GM12875 (cell line): ENCODE measurements at regions not wholly inside any gene's neighbourhood (a gene's known extent, or its start where the extent isn't known, plus 50 kb on each side); places are given as distances from the start of the nearest gene placed in this dataset.

ENCODE experiments used
- H3K4me3 ChIP-seq: one replicate; pipeline ENCODE4 v1.5.1; 2011; ENCODE audit warnings: low read depth, low read length, control low read depth
- TF ChIP-seq, protein P1 (sequence below): IDR thresholded peaks from 2 replicates; pipeline ENCODE4 v1.5.1; 2011; ENCODE audit warnings: low read depth, mild to moderate bottlenecking, control low read depth, inconsistent platforms, low read length, moderate library complexity, borderline replicate concordance; ENCODE audit not compliant: insufficient read depth

DNA sequence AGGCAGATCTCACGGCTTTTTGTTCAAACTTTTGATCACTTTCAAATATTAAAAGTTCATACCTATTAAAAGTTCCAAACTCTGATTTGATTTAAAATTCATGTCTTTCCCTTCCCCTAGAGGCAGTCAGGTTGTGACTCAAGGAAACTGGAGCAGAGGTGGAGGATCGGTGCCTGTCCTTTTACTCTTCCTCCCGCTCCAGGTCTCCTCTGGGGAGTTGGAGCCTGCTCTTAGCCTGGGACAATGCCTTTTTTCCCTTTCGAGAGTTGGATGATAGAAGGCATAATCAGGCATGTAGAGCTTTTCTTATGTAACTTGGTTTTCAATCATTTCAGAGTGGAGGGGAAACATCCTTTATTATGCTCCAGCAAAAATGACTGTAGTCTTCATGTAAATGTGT, 1706.1 kb upstream of the CELF4 start:
- TF ChIP-seq, protein P1, sequence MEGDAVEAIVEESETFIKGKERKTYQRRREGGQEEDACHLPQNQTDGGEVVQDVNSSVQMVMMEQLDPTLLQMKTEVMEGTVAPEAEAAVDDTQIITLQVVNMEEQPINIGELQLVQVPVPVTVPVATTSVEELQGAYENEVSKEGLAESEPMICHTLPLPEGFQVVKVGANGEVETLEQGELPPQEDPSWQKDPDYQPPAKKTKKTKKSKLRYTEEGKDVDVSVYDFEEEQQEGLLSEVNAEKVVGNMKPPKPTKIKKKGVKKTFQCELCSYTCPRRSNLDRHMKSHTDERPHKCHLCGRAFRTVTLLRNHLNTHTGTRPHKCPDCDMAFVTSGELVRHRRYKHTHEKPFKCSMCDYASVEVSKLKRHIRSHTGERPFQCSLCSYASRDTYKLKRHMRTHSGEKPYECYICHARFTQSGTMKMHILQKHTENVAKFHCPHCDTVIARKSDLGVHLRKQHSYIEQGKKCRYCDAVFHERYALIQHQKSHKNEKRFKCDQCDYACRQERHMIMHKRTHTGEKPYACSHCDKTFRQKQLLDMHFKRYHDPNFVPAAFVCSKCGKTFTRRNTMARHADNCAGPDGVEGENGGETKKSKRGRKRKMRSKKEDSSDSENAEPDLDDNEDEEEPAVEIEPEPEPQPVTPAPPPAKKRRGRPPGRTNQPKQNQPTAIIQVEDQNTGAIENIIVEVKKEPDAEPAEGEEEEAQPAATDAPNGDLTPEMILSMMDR = no peak
- no peak overlapping the region for H3K4me3 ChIP-seq

- H3K4me3 ChIP-seq = no peak overlapping the region
- TF ChIP-seq, protein P1 = no peak
Observed at GRCh38 chr18:39260565-39260964, 1695.0 kb upstream of the CELF4 start.

DNA sequence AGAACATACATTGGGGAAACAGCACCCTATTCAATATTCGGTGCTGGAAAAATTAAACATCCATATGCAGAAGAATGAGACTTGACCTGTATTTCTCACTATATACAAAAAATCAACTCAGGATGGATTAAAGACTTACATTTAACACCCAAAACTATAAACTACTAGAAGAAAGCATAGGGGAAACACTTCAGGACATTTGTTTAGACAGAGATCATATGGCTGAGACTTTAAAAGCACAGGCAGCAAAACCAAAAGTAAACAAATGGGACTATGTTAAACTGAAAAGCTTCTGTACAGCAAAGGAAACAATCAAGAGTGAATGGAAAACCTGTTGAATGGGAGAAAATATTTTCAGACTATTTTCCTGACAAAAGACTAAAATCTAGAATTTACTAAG, 1694.1 kb upstream of the CELF4 start:
- TF ChIP-seq, protein P1 = no peak
- H3K4me3 ChIP-seq = no peak overlapping the region

- no peak overlapping the region for H3K4me3 ChIP-seq
- TF ChIP-seq, protein P1 = no peak
Observed at GRCh38 chr18:39244242-39244641, 1678.6 kb upstream of the CELF4 start.

GRCh38 chr18:39241534-39241933, 1675.9 kb upstream of the CELF4 start:
- TF ChIP-seq, protein P1 = no peak
- no peak overlapping the region for H3K4me3 ChIP-seq

GRCh38 chr18:39238981-39239660, 1673.5 kb upstream of the CELF4 start:
- TF ChIP-seq, protein P1 = no peak
- no peak overlapping the region for H3K4me3 ChIP-seq

- TF ChIP-seq, protein P1 = no peak
- no peak overlapping the region for H3K4me3 ChIP-seq
Observed at GRCh38 chr18:39235118-39235719, 1669.6 kb upstream of the CELF4 start.
